ENCODE measurements at regions not wholly inside any gene's neighbourhood (a gene's known extent, or its start where the extent isn't known, plus 50 kb on each side); places are given as distances from the start of the nearest gene placed in this dataset.

DNA sequence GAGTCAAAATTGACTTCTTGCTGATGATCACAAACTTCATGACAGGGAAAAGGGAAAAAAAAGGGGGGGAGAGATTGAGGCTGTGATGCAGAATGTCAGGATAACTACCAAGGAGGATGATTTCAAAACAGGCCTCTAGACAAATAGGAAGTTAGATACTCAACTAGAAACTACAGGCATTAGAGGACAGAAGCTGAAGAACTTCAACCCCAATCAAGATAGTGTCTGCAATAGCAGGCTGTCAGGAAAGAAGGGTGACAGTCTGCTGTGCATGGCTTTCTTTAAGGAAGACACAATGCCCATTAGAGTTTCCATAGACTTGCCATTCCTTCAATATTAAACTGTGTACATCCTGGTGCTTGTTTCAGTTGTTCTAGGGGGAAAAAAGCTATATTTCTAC is 257.2 kb downstream of the TTLL7 start:
- no peak for TF ChIP-seq CTCF (IDR thresholded peaks at IDR 0.05; ENCODE audit: insufficient read depth, low read depth, low read length, missing control alignments)
- DNase-seq (ENCODE audit: low read depth), result no peak
- no peak overlapping the region for H3K4me3 ChIP-seq (ENCODE audit: low read length)

GRCh38 chr1:83741348-83741747 is 257.6 kb downstream of the TTLL7 start:
- TF ChIP-seq CTCF (IDR thresholded peaks at IDR 0.05; ENCODE audit: insufficient read depth, low read depth, low read length, missing control alignments), result no peak
- no peak for DNase-seq (ENCODE audit: low read depth)

DNA sequence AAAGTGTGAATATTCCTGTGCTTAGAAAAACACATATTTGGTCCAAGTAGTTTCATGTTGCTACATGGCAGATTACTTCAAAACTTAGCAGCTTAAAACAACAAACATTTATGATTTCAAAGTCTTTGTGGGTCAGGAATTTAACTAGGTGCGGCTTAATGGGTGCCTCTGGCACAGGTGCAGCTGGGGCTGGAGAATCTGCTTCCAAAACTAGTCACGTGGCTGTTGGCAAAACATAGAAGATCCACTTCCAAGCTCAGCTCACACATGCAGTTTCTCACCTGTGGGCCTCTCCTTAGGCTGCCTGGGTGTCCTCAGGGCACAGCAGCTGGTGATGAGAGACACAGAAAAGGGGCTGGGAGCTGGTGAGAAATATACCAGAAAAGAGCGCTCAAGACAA is 263.4 kb downstream of the TTLL7 start:
- no peak for DNase-seq (ENCODE audit: low read depth)
- TF ChIP-seq CTCF (IDR thresholded peaks at IDR 0.05; ENCODE audit: insufficient read depth, low read depth, low read length, missing control alignments), result no peak
- no peak overlapping the region for H3K4me3 ChIP-seq (ENCODE audit: low read length)

More at GRCh38 chr1:83741348-83741747, 257.6 kb downstream of the TTLL7 start:
- H3K4me3 ChIP-seq (ENCODE audit: low read length), result no peak overlapping the region

DNA sequence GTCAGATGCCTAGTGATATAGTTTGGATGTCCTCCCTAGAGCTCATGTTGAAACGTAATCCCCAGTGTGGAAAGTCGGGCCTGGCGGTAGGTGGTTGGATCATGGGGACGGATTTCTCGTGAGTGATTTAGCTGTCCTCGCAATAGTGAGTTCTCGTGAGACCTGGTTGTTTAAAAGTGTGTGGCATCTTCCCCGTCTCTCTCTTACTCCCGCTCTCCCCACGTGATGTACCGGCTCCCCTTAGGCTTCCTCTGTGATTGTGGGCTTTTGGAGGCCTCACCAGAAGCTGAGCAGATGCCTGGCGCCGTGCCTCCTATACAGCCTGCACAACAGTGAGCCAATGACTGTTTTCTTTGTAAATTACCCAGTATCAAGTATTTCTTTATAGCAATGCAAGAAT is 264.5 kb downstream of the TTLL7 start:
- H3K4me3 ChIP-seq (ENCODE audit: low read length), result no peak overlapping the region
- no peak for DNase-seq (ENCODE audit: low read depth)
- no peak for TF ChIP-seq CTCF (IDR thresholded peaks at IDR 0.05; ENCODE audit: insufficient read depth, low read depth, low read length, missing control alignments)

DNA sequence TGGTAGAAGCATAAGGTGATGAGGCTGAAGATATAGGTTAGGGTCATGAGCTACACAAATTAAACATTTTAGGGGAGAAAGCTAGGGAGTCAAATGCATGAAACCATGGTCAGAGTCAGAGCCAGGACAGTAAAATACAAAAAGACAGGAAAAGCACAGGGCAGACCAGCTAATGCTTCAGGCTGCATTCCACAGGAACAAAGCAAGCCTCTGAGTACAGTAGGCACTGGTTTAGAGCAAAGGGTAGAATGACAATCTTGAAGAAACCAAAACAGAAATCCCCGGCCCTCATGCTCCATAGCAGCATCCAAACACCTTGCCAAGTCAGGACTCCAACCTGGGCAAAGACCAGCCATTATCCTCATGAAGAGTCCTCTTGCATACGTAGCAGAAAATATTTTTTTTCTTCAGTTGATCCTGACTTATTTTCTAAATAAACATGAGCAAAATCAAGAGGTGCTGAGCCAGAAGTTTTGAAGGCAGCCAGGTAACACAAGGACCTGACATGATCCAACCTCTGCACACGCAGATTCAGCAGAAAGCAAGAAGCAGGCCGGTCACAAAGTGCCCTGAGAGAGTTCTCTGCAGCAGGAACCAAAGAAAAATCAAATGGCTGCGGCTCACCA is 273.1 kb downstream of the TTLL7 start:
- TF ChIP-seq CTCF (IDR thresholded peaks at IDR 0.05; ENCODE audit: insufficient read depth, low read depth, low read length, missing control alignments), result no peak
- H3K4me3 ChIP-seq (ENCODE audit: low read length), result no peak overlapping the region
- no peak for DNase-seq (ENCODE audit: low read depth)

DNA sequence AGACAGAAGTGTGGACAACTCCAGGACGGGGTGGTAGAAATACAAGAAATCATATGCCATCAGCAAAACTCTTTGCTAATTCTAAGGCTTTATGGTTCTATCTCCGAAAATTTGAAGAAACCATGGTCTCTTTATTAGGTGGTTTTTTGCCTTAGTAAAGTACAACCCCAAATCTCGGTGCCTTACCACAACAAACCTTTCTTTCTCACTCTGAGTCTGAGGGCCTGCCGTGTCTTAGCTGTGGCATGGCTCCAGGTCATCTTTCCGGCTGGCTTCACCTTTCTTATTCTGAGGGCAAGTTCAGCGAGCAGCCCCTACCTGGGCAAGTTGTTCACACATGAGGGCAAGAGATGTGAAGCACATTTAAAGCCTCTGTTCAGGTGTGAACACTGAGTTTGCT is 280.6 kb downstream of the TTLL7 start:
- H3K4me3 ChIP-seq (ENCODE audit: low read length), result no peak overlapping the region
- DNase-seq (ENCODE audit: low read depth), result no peak
- no peak for TF ChIP-seq CTCF (IDR thresholded peaks at IDR 0.05; ENCODE audit: insufficient read depth, low read depth, low read length, missing control alignments)

GRCh38 chr1:83717785-83718184 is 281.1 kb downstream of the TTLL7 start:
- DNase-seq (ENCODE audit: low read depth), result no peak
- TF ChIP-seq CTCF (IDR thresholded peaks at IDR 0.05; ENCODE audit: insufficient read depth, low read depth, low read length, missing control alignments), result no peak
- H3K4me3 ChIP-seq (ENCODE audit: low read length), result no peak overlapping the region
